ENCODE measurements at regions not wholly inside any gene's neighbourhood (a gene's known extent, or its start where the extent isn't known, plus 50 kb on each side); places are given as distances from the start of the nearest gene placed in this dataset.

- no peak for DNase-seq (ENCODE audit: low read depth)
- H3K27me3 ChIP-seq (ENCODE audit: control insufficient read depth, insufficient read depth, low read length), result no peaks in the 10 kb centered on the region
- no peak overlapping the region for H3K4me3 ChIP-seq (ENCODE audit: low read depth, low read length)
- no peaks in the 10 kb centered on the region for H3K36me3 ChIP-seq (ENCODE audit: control insufficient read depth, insufficient read depth, low read length)
- no peak for TF ChIP-seq CTCF (IDR thresholded peaks at IDR 0.05; ENCODE audit: insufficient read depth, low read length, poor library complexity, severe bottlenecking)
These were observed 54.2 kb downstream of the TMEM100 start for GRCh38 chr17:55668312-55668920.

GRCh38 chr17:55666806-55667205 is 55.9 kb downstream of the TMEM100 start:
- H3K4me3 ChIP-seq (ENCODE audit: low read depth, low read length), result no peak overlapping the region
- H3K36me3 ChIP-seq (ENCODE audit: control insufficient read depth, insufficient read depth, low read length), result no peaks in the 10 kb centered on the region
- TF ChIP-seq CTCF (IDR thresholded peaks at IDR 0.05; ENCODE audit: insufficient read depth, low read length, poor library complexity, severe bottlenecking), result no peak
- H3K27me3 ChIP-seq (ENCODE audit: control insufficient read depth, insufficient read depth, low read length), result no peaks in the 10 kb centered on the region
- no peak for DNase-seq (ENCODE audit: low read depth)

- DNase-seq (ENCODE audit: low read depth), result no peak
- Histone ChIP-seq H3K4me3 (ENCODE audit: low read depth, low read length) (no peak overlapping the region), H3K27me3 (ENCODE audit: control insufficient read depth, insufficient read depth, low read length) (no peaks in the 10 kb centered on the region), H3K36me3 (ENCODE audit: control insufficient read depth, insufficient read depth, low read length) (no peaks in the 10 kb centered on the region)
- TF ChIP-seq CTCF (IDR thresholded peaks at IDR 0.05; ENCODE audit: insufficient read depth, low read length, poor library complexity, severe bottlenecking), result no peak
These were observed 58.4 kb downstream of the TMEM100 start for GRCh38 chr17:55664287-55664686.

GRCh38 chr17:55663400-55663799 is 59.3 kb downstream of the TMEM100 start:
- no peak for TF ChIP-seq CTCF (IDR thresholded peaks at IDR 0.05; ENCODE audit: insufficient read depth, low read length, poor library complexity, severe bottlenecking)
- Histone ChIP-seq H3K27me3 (ENCODE audit: control insufficient read depth, insufficient read depth, low read length) (no peaks in the 10 kb centered on the region), H3K36me3 (ENCODE audit: control insufficient read depth, insufficient read depth, low read length) (no peaks in the 10 kb centered on the region)

DNA sequence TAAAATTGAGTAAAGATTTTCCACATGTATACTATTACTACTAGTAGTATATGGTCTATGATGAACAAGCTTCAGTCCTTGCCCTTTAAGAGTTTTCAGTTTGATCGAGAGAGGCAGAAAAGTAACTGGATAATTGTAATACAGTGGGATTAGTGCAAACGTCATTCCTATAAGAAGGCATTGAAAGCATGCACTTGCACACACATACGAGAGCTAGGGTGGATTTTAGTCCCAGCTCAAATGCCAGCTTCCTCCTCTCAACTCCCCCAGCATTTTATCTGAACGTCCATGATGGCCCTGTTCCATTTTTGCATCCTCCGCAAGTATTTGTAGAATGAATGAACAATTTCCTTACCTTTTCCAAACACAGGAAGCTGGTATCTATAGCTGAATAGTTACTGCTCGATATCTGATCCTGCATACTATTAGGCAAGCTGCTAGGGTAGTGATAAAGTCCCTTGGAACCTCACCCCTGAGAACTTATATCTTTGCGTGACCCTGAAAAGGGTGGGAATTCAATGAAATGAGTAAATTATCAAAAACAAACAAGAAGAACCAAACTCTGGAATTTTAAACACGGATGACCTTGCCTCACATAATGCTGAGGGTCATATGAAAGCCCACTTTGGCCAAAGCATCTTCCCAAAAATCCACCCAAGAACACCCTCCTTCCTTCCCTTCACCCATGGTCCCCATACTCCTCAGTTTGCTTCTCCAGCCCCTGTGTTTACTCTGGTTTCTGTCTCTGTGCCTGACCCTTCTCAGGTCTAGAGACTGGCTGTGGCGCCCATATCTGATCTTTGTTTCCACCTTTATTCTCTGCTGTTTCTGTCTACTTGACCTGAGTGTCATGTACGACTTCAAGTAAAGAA is 60.5 kb downstream of the TMEM100 start:
- DNase-seq (ENCODE audit: low read depth), result no peak
- H3K36me3 ChIP-seq (ENCODE audit: control insufficient read depth, insufficient read depth, low read length), result no peaks in the 10 kb centered on the region
- H3K4me3 ChIP-seq (ENCODE audit: low read depth, low read length), result no peak overlapping the region
- no peaks in the 10 kb centered on the region for H3K27me3 ChIP-seq (ENCODE audit: control insufficient read depth, insufficient read depth, low read length)
- TF ChIP-seq CTCF (IDR thresholded peaks at IDR 0.05; ENCODE audit: insufficient read depth, low read length, poor library complexity, severe bottlenecking), result no peak

More at GRCh38 chr17:55663400-55663799, 59.3 kb downstream of the TMEM100 start:
- no peak overlapping the region for H3K4me3 ChIP-seq (ENCODE audit: low read depth, low read length)
- DNase-seq (ENCODE audit: low read depth), result no peak
